ENCODE measurements at regions not wholly inside any gene's neighbourhood (a gene's known extent, or its start where the extent isn't known, plus 50 kb on each side); places are given as distances from the start of the nearest gene placed in this dataset.

DNA sequence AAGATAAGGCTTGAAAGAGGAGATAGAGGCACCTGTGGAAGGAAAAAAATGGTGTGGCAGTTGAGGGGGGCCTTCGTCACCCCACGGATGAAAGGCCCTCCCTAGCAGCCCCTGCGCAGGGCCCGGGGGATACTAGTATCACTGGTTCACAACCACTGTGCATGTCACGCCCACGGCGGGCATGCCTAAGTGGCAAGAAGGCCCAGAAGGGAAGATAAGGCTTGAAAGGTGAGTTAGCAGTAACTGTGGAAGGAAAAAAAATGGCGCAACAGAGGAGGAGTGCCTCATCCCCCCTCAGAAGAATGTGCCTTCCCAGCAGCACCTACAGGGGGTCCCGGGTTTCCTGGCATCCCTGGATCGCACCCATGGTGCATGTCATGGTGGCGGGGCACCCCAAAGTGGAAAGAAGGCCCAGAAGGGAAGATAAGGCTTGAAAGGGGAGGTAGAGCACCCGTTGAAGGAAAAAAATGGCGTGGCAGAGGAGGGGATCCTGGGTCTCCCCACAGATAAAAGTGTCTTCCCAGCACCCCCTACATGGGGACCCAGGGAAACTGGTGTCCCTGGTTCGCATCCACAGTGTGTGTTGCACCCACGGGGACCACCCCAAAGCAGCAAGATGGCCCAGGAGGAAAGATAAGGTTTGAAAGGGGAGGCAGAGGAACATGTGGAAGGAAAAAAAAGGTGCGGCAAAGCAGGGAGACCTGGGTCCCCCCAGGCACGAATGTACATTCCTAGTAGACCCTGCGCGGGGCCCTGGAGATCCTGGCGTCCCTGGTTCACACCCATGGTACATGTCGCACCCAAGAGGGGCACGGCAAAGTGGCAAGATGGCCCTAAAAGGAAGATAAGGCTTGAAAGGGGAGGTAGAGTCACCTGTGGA lies 279.2 kb downstream of the ALG10 start:
- TF ChIP-seq, protein P1, sequence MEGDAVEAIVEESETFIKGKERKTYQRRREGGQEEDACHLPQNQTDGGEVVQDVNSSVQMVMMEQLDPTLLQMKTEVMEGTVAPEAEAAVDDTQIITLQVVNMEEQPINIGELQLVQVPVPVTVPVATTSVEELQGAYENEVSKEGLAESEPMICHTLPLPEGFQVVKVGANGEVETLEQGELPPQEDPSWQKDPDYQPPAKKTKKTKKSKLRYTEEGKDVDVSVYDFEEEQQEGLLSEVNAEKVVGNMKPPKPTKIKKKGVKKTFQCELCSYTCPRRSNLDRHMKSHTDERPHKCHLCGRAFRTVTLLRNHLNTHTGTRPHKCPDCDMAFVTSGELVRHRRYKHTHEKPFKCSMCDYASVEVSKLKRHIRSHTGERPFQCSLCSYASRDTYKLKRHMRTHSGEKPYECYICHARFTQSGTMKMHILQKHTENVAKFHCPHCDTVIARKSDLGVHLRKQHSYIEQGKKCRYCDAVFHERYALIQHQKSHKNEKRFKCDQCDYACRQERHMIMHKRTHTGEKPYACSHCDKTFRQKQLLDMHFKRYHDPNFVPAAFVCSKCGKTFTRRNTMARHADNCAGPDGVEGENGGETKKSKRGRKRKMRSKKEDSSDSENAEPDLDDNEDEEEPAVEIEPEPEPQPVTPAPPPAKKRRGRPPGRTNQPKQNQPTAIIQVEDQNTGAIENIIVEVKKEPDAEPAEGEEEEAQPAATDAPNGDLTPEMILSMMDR (IDR thresholded peaks at IDR 0.05) = no peak
- TF ChIP-seq EZH2 (IDR thresholded peaks at IDR 0.05) = no peak
- no peak for TF ChIP-seq EZH2phosphoT487 (IDR thresholded peaks at IDR 0.05)
